Skin of body (tissue), 1 donor: ENCODE measurements at regions not wholly inside any gene's neighbourhood (a gene's known extent, or its start where the extent isn't known, plus 50 kb on each side); places are given as distances from the start of the nearest gene placed in this dataset.
"Not testable (repeated sequence)": the region's sequence is repeated elsewhere in the genome, so short reads cannot be mapped to it uniquely, and the experiment has no call there.

Source experiments
- DNase-seq: peaks from one replicate; lab custom pipeline; 2025; lab: John Stamatoyannopoulos, UW

- DNase-seq: no peak
Measured at GRCh38 chr6:148602136-148602535, 144.7 kb upstream of the UST start.

GRCh38 chr6:148608199-148608951 is 138.5 kb upstream of the UST start:
- peak; percentile 80 for DNase-seq

- DNase-seq: peak; percentile 70
Measured at GRCh38 chr6:148611213-148611612, 135.6 kb upstream of the UST start.

GRCh38 chr6:148612043-148612442 is 134.8 kb upstream of the UST start:
- DNase-seq: no peak

GRCh38 chr6:148614602-148615001 is 132.2 kb upstream of the UST start:
- DNase-seq: no peak

- DNase-seq: peak; percentile 76
Measured at GRCh38 chr6:148616841-148617240, 130.0 kb upstream of the UST start.

- no peak for DNase-seq
Measured at GRCh38 chr6:148617530-148617929, 129.3 kb upstream of the UST start.

- DNase-seq: no peak
Measured at GRCh38 chr6:148619891-148620290, 126.9 kb upstream of the UST start.

GRCh38 chr6:148620579-148621298 is 126.1 kb upstream of the UST start:
- DNase-seq: no peak

- no peak for DNase-seq
Measured at GRCh38 chr6:148625609-148626008, 121.2 kb upstream of the UST start.

GRCh38 chr6:148628251-148628650 is 118.6 kb upstream of the UST start:
- no peak for DNase-seq

- peak; percentile 90 for DNase-seq
Measured at GRCh38 chr6:148629181-148629580, 117.6 kb upstream of the UST start.

- no peak for DNase-seq
Measured at GRCh38 chr6:148629592-148630465, 117.0 kb upstream of the UST start.

GRCh38 chr6:148635070-148635743 is 111.6 kb upstream of the UST start:
- DNase-seq: no peak

- DNase-seq: not testable (repeated sequence)
Measured at GRCh38 chr6:148641836-148642235, 105.0 kb upstream of the UST start.

GRCh38 chr6:148643208-148643607 is 103.6 kb upstream of the UST start:
- DNase-seq: not testable (repeated sequence)

- DNase-seq: not testable (repeated sequence)
Measured at GRCh38 chr6:148645049-148645448, 101.8 kb upstream of the UST start.

GRCh38 chr6:148648754-148649453 is 97.9 kb upstream of the UST start:
- DNase-seq: no peak

- no peak for DNase-seq
Measured at GRCh38 chr6:148649454-148649963, 97.3 kb upstream of the UST start.

- DNase-seq: no peak
Measured at GRCh38 chr6:148650941-148651505, 95.8 kb upstream of the UST start.
